ENCODE measurements at regions not wholly inside any gene's neighbourhood (a gene's known extent, or its start where the extent isn't known, plus 50 kb on each side); places are given as distances from the start of the nearest gene placed in this dataset.

DNA sequence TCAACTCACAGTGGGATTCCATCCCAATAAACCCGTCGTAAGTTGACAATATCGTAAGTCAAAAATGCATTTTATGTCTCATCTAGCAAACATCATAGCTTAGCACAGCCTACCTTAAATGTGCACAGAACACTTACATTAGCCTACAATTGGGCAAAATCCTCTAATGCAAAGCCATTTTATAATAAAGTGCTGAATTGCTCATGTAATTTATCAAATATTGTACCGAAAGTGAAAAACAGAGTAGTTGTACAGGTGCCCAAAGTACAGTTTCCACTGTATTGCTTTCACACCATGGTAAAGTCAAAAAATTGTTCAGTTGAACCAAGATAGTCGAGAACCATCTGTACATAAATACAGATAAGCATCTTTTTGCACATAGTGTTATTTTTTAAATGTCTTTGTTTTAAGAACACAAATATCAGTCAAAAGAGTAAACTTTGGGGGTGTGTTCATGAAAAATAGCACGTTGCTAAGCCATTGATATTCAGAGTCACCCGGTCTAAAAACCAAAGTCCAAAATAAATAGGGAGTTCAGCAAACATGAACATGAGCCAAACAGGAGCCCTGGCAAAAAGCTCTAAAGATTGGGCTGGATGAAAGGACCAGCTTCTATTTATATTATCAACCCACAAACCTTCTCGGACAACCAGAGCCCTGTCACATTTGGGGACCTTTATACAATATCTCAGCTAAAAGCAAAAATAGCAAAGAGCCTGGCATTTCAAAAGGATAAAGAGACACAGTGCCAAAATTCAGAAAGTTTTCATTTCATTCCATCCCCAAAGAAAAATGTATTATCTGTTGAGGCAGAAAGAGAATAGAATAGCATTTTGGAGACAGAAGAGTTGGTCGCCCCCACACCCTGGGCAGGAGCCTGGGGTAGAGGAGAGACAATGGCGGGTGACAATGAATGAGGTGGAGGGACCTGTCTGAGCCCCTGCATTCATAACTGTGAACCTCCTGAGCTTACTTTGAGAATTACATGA lies 105.9 kb upstream of the SH3BP4 start:
- TF ChIP-seq ZNF658 (tag by site-specific recombination; IDR thresholded peaks at IDR 0.05): no peak
- no peak for TF ChIP-seq ZNF211 (tag by site-specific recombination; IDR thresholded peaks at IDR 0.05; ENCODE audit: low read depth)
- TF ChIP-seq ZNF2 (tag by site-specific recombination; IDR thresholded peaks at IDR 0.05): no peak
- ChIA-PET CTCF (interaction anchor here (0.5 kb wide), 1 partner anchor 37 kb away, joined by 5 read pairs; no protein-coding TSS in a partner anchor), POLR2A (no interaction called here)
- H3K4me3 ChIP-seq (ENCODE audit: low read depth, low read length): no peak overlapping the region
- no peaks in the 10 kb centered on the region for H3K9me3 ChIP-seq (ENCODE audit: control insufficient read depth, insufficient read depth, low read depth, low read length)
- H3K36me3 ChIP-seq (ENCODE audit: control insufficient read depth in 2 of 2, insufficient read depth in 1 of 2, low read length in 2 of 2): no peaks in the 10 kb centered on the region
- H3K27ac ChIP-seq (ENCODE audit: extremely low read depth, low read depth, low read length): no peak overlapping the region
- H3K4me1 ChIP-seq (ENCODE audit: control insufficient read depth, insufficient read depth, low read length): peaks cover 5% of the 10 kb centered on the region

DNA sequence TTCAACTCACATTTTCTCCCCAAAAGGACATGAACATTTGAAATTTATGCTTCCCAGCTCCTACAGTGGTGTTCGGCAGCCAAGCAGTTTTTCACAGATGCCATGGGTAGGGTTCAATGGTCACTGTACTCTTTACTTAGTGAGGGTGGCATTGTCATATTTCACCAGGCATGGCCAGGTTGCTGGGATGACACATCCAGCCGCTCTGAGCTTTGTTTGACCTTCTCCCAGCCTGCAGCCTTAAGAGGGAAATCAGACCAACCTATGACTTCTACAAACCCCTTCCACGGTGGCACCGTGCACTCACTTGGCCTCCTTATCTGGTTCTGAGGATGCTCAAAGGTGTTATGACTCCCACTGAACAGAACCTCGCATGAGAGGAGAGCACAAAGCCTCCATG lies 108.4 kb upstream of the SH3BP4 start:
- peaks cover 12% of the 10 kb centered on the region for H3K4me1 ChIP-seq (ENCODE audit: control insufficient read depth, insufficient read depth, low read length)
- H3K36me3 ChIP-seq (ENCODE audit: control insufficient read depth in 2 of 2, insufficient read depth in 1 of 2, low read length in 2 of 2): no peaks in the 10 kb centered on the region
- no peak overlapping the region for H3K4me3 ChIP-seq (ENCODE audit: low read depth, low read length)
- ChIA-PET POLR2A (no interaction called here), CTCF (no interaction called here)
- TF ChIP-seq ZNF132 (tag by site-specific recombination; IDR thresholded peaks at IDR 0.05; ENCODE audit: borderline replicate concordance): no peak
- TF ChIP-seq ZNF146 (tag by site-specific recombination; IDR thresholded peaks at IDR 0.05): no peak
- no peak for TF ChIP-seq ZNF830 (tag by site-specific recombination; IDR thresholded peaks at IDR 0.05; ENCODE audit: low read depth)
- TF ChIP-seq ZNF707 (tag by site-specific recombination; IDR thresholded peaks at IDR 0.05): no peak
- TF ChIP-seq, protein P1, sequence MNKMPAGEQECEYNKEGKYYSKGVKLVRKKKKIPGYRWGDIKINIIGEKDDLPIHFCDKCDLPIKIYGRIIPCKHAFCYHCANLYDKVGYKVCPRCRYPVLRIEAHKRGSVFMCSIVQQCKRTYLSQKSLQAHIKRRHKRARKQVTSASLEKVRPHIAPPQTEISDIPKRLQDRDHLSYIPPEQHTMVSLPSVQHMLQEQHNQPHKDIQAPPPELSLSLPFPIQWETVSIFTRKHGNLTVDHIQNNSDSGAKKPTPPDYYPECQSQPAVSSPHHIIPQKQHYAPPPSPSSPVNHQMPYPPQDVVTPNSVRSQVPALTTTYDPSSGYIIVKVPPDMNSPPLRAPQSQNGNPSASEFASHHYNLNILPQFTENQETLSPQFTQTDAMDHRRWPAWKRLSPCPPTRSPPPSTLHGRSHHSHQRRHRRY (tag by site-specific recombination; IDR thresholded peaks at IDR 0.05): no peak
- no peak for TF ChIP-seq ZNF311 (tag by site-specific recombination; IDR thresholded peaks at IDR 0.05; ENCODE audit: borderline replicate concordance)
- no peak for TF ChIP-seq FEZF1 (tag by site-specific recombination; IDR thresholded peaks at IDR 0.05)
- no peak for TF ChIP-seq ZNF768 (tag by site-specific recombination; IDR thresholded peaks at IDR 0.05)
- TF ChIP-seq ZBTB17 (tag by site-specific recombination; IDR thresholded peaks at IDR 0.05): no peak
- no peak for TF ChIP-seq ZNF184 (tag by site-specific recombination; IDR thresholded peaks at IDR 0.05)
- no peak for TF ChIP-seq ZNF426 (tag by site-specific recombination; IDR thresholded peaks at IDR 0.05)
- TF ChIP-seq, protein P2, sequence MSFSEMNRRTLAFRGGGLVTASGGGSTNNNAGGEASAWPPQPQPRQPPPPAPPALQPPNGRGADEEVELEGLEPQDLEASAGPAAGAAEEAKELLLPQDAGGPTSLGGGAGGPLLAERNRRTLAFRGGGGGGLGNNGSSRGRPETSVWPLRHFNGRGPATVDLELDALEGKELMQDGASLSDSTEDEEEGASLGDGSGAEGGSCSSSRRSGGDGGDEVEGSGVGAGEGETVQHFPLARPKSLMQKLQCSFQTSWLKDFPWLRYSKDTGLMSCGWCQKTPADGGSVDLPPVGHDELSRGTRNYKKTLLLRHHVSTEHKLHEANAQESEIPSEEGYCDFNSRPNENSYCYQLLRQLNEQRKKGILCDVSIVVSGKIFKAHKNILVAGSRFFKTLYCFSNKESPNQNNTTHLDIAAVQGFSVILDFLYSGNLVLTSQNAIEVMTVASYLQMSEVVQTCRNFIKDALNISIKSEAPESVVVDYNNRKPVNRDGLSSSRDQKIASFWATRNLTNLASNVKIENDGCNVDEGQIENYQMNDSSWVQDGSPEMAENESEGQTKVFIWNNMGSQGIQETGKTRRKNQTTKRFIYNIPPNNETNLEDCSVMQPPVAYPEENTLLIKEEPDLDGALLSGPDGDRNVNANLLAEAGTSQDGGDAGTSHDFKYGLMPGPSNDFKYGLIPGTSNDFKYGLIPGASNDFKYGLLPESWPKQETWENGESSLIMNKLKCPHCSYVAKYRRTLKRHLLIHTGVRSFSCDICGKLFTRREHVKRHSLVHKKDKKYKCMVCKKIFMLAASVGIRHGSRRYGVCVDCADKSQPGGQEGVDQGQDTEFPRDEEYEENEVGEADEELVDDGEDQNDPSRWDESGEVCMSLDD (tag by site-specific recombination; IDR thresholded peaks at IDR 0.05): no peak
- no peak for TF ChIP-seq SCRT2 (tag by site-specific recombination; IDR thresholded peaks at IDR 0.05)
- TF ChIP-seq SP7 (tag by site-specific recombination; IDR thresholded peaks at IDR 0.05): no peak
- TF ChIP-seq ZNF610 (tag by site-specific recombination; IDR thresholded peaks at IDR 0.05; ENCODE audit: borderline replicate concordance): no peak
- TF ChIP-seq ZNF677 (tag by site-specific recombination; IDR thresholded peaks at IDR 0.05): no peak
- H3K9me3 ChIP-seq (ENCODE audit: control insufficient read depth, insufficient read depth, low read depth, low read length): no peaks in the 10 kb centered on the region
- no peak overlapping the region for H3K27ac ChIP-seq (ENCODE audit: extremely low read depth, low read depth, low read length)

All from HEK293 (cell line).